CD14-positive monocyte (primary cell): ENCODE measurements at regions not wholly inside any gene's neighbourhood (a gene's known extent, or its start where the extent isn't known, plus 50 kb on each side); places are given as distances from the start of the nearest gene placed in this dataset.

ENCODE experiments used
- DNase-seq, 3 donors: peaks; one replicate each; pipeline ENCODE4 v3.0.0-alpha.2; 2011 to 2022
- H2AFZ ChIP-seq: 2 replicates; pipeline ENCODE4 v1.6.0; 2012; ENCODE audit warnings: mild to moderate bottlenecking, low read depth, low read length, inconsistent platforms; ENCODE audit not compliant: insufficient read depth, poor library complexity, severe bottlenecking
- H3K27ac ChIP-seq, 2 donors: 1 replicate in 1 of 2; 2 replicates in 1 of 2; pipeline ENCODE4 v1.5.1; 2012 to 2013; ENCODE audit warnings: low read length in 2 of 2, control low read depth in 1 of 2, inconsistent platforms in 1 of 2, low read depth in 1 of 2, mild to moderate bottlenecking in 1 of 2
- H3K27me3 ChIP-seq, 2 donors: one replicate each; pipeline versions ENCODE4 v1.6.0 to v1.6.1; 2011 to 2013; ENCODE audit warnings: low read length in 2 of 2; ENCODE audit not compliant: control insufficient read depth in 2 of 2, insufficient read depth in 2 of 2
- H3K36me3 ChIP-seq, 2 donors: replicated peaks in 1 of 2; 1 replicate in 1 of 2; 2 replicates in 1 of 2; pipeline versions ENCODE4 v1.5.1 to v1.6.1; 2012 to 2013; ENCODE audit warnings: low read length in 2 of 2, control low read depth in 1 of 2, inconsistent platforms in 1 of 2, mild to moderate bottlenecking in 1 of 2; ENCODE audit not compliant: insufficient read depth in 2 of 2, control insufficient read depth in 1 of 2
- H3K4me1 ChIP-seq, 2 donors: 1 replicate in 1 of 2; 2 replicates in 1 of 2; pipeline versions ENCODE4 v1.5.1 to v1.6.1; 2012 to 2013; ENCODE audit warnings: low read length in 2 of 2, control low read depth in 1 of 2, inconsistent platforms in 1 of 2, mild to moderate bottlenecking in 1 of 2, moderate library complexity in 1 of 2; ENCODE audit not compliant: insufficient read depth in 2 of 2, control insufficient read depth in 1 of 2
- H3K4me2 ChIP-seq: replicated peaks from 2 replicates; pipeline ENCODE3; 2012; ENCODE audit warnings: low read length, moderate library complexity, mild to moderate bottlenecking; ENCODE audit not compliant: poor library complexity, severe bottlenecking; ENCODE audit errors: extremely low read depth
- H3K4me3 ChIP-seq, 3 experiments: fragments of 200-600 bp in 1 of 3; sonication (generic) in 1 of 3; replicated peaks in 1 of 3; 1 replicate in 2 of 3; 2 replicates in 1 of 3; pipeline ENCODE4 v1.5.1; 2011 to 2013; ENCODE audit warnings: low read length in 3 of 3, mild to moderate bottlenecking in 3 of 3, control low read depth in 2 of 3, low read depth in 2 of 3, inconsistent platforms in 1 of 3, moderate library complexity in 1 of 3
- H3K79me2 ChIP-seq: 2 replicates; pipeline ENCODE4 v1.6.0; 2012; ENCODE audit warnings: mild to moderate bottlenecking, control low read depth, inconsistent platforms, low read length, moderate library complexity; ENCODE audit not compliant: insufficient read depth
- H3K9ac ChIP-seq: 2 replicates; pipeline ENCODE4 v1.6.0; 2017; ENCODE audit warnings: low read length, mild to moderate bottlenecking; ENCODE audit not compliant: insufficient read depth, poor library complexity, severe bottlenecking
- H3K9me3 ChIP-seq, 2 donors: replicated peaks in 1 of 2; 1 replicate in 1 of 2; 2 replicates in 1 of 2; pipeline versions ENCODE4 v1.5.1 to v1.6.1; 2012 to 2013; ENCODE audit warnings: low read length in 2 of 2, control low read depth in 1 of 2; ENCODE audit not compliant: control insufficient read depth in 1 of 2, insufficient read depth in 1 of 2
- H4K20me1 ChIP-seq: 2 replicates; pipeline ENCODE4 v1.6.0; 2012; ENCODE audit warnings: mild to moderate bottlenecking, low read length, control low read depth, moderate library complexity; ENCODE audit not compliant: insufficient read depth
- H3K27ac Mint-ChIP-seq, 7 donors: one replicate each; pipeline ENCODE4 v1.8.0; 2020; ENCODE audit warnings: mild to moderate bottlenecking in 7 of 7, mixed read lengths in 7 of 7, moderate library complexity in 6 of 7, inconsistent platforms in 2 of 7
- H3K27me3 Mint-ChIP-seq, 3 donors: one replicate each; pipeline ENCODE4 v1.8.0; 2021 to 2022; ENCODE audit warnings: low read depth in 3 of 3, mild to moderate bottlenecking in 3 of 3, mixed read lengths in 3 of 3, moderate library complexity in 3 of 3, inconsistent platforms in 1 of 3
- H3K36me3 Mint-ChIP-seq, 2 donors: one replicate each; pipeline ENCODE4 v1.8.0; 2020; ENCODE audit warnings: mixed read lengths in 2 of 2, inconsistent platforms in 1 of 2, mild to moderate bottlenecking in 1 of 2
- H3K4me1 Mint-ChIP-seq: one replicate; pipeline ENCODE4 v1.8.0; 2020; ENCODE audit warnings: mild to moderate bottlenecking, mixed read lengths
- H3K4me3 Mint-ChIP-seq, 2 donors: one replicate each; pipeline ENCODE4 v1.8.0; 2020; ENCODE audit warnings: mild to moderate bottlenecking in 2 of 2, mixed read lengths in 2 of 2, moderate library complexity in 1 of 2
- H3K9me3 Mint-ChIP-seq, 7 donors: one replicate each; pipeline ENCODE4 v1.8.0; 2020 to 2022; ENCODE audit warnings: mixed read lengths in 7 of 7, mild to moderate bottlenecking in 6 of 7, moderate library complexity in 6 of 7, inconsistent platforms in 2 of 7
- WGBS: methylation state at CpG from one replicate; pipeline ENCODE4 v1.1.5; 2013; ENCODE audit warnings: missing lambda C conversion rate; ENCODE audit not compliant: insufficient coverage; 5-methylcytosine and 5-hydroxymethylcytosine counted together
- intact Hi-C, 2 donors: fragments of 100-400 bp; cut with micrococcal nuclease; formaldehyde crosslinking; loops; one replicate each; pipeline versions ENCODE4 v1.15.0 to v1.15.1; 2023
- TF ChIP-seq, protein P1 (sequence below): fragments of 200-600 bp; IDR thresholded peaks from one replicate; pipeline ENCODE4 v1.8.0; 2022; ENCODE audit warnings: antibody characterized with exemption, mild to moderate bottlenecking

DNA sequence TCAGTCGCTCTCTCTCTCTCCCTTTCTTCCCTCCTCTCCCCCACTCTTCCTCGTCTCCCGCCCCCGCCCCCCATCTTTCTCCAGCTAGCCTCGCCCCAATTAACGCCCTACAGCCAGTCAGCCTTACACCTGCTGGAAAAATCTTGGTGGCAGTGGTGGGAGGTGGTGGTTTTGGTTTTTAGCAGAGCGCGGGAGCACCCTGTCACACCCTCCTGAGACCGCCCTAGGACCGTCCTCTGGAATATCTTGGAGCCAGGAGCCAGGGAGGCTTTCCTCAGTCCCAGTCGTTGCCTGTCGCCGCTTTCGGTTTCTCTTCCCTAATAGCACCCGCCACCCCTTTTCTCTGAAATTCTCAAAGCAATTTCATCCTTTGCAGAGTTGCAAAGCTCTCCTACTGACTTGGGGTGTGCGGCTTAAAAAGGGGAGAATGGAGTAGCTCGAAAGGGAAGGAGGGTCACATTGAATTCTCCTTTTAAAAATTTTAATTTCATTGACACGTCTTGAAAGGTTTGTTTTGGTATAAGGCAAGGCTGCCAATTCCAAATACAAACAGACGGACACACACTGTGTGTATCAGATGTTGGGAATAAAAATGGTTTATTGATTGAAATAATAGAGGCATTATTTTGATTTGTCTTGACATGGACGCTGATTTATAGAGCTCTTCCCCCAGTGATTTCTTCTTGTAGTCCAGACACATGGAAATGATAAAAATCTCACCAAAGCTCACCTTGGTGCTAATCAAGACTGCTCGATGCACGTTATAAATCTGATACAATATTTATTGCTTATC, 301.3 kb downstream of the PARP8 start:
- Histone ChIP-seq H3K36me3 (no peaks in the 10 kb centered on the region), H3K27ac (no peak overlapping the region), H3K9me3 (peaks cover 0 to 26% of the 10 kb centered on the region in 2 donors), H4K20me1 (no peaks in the 10 kb centered on the region), H3K27me3 (peaks cover 85 to 92% of the 10 kb centered on the region in 2 donors), H3K79me2 (no peaks in the 10 kb centered on the region), H3K9ac (no peak overlapping the region), H3K4me2 (peak overlapping the region; percentile 73), H3K4me1 (peaks cover 45 to 52% of the 10 kb centered on the region in 2 donors), H2AFZ (peak overlapping the region; percentile 49), H3K4me3 (peak overlapping the region; percentile 28 to 76 (median 44))
- Mint-ChIP-seq H3K9me3 (peaks cover 0 to 48% (median 28%) of the 10 kb centered on the region in 7 donors), H3K27me3 (peaks cover 89 to 96% (median 91%) of the 10 kb centered on the region in 3 donors), H3K4me1 (peaks cover 55% of the 10 kb centered on the region), H3K4me3 (peak overlapping the region; percentile 84 to 97), H3K36me3 (peaks cover 6 to 17% of the 10 kb centered on the region in 2 donors), H3K27ac (peak overlapping the region in 2 of 7 donors; percentile 12 to 58)
- 4% methylated on average over 5 of the region's 22 CpGs for WGBS
- intact Hi-C loops = loop anchor here in 1 of 2 donors (5.0 kb wide), 1 partner anchor 1690 kb away; no protein-coding TSS in a partner anchor
- TF ChIP-seq, protein P1, sequence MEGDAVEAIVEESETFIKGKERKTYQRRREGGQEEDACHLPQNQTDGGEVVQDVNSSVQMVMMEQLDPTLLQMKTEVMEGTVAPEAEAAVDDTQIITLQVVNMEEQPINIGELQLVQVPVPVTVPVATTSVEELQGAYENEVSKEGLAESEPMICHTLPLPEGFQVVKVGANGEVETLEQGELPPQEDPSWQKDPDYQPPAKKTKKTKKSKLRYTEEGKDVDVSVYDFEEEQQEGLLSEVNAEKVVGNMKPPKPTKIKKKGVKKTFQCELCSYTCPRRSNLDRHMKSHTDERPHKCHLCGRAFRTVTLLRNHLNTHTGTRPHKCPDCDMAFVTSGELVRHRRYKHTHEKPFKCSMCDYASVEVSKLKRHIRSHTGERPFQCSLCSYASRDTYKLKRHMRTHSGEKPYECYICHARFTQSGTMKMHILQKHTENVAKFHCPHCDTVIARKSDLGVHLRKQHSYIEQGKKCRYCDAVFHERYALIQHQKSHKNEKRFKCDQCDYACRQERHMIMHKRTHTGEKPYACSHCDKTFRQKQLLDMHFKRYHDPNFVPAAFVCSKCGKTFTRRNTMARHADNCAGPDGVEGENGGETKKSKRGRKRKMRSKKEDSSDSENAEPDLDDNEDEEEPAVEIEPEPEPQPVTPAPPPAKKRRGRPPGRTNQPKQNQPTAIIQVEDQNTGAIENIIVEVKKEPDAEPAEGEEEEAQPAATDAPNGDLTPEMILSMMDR = no peak
- DNase-seq = peak; percentile 7 to 20 (median 19)

GRCh38 chr5:50968356-50969149, 302.1 kb downstream of the PARP8 start:
- no peak for DNase-seq
- H3K9me3 Mint-ChIP-seq = peaks cover 0 to 45% (median 25%) of the 10 kb centered on the region in 7 donors
- H3K36me3 Mint-ChIP-seq = peaks cover 6 to 14% of the 10 kb centered on the region in 2 donors
- H3K27ac ChIP-seq = no peak overlapping the region
- peaks cover 0 to 26% of the 10 kb centered on the region in 2 donors for H3K9me3 ChIP-seq
- H3K4me1 ChIP-seq = peaks cover 38 to 44% of the 10 kb centered on the region in 2 donors
- no peak overlapping the region for H3K27ac Mint-ChIP-seq
- no peak overlapping the region for H3K9ac ChIP-seq
- H2AFZ ChIP-seq = peak overlapping the region; percentile 11
- peaks cover 77 to 92% of the 10 kb centered on the region in 2 donors for H3K27me3 ChIP-seq
- H3K4me2 ChIP-seq = peak overlapping the region; percentile 73
- H3K79me2 ChIP-seq = no peaks in the 10 kb centered on the region
- H3K27me3 Mint-ChIP-seq = peaks cover 82 to 93% (median 84%) of the 10 kb centered on the region in 3 donors
- H3K4me1 Mint-ChIP-seq = peaks cover 47% of the 10 kb centered on the region
- no peaks in the 10 kb centered on the region for H3K36me3 ChIP-seq
- peak overlapping the region; percentile 68 to 97 for H3K4me3 Mint-ChIP-seq
- TF ChIP-seq, protein P1 = no peak
- H3K4me3 ChIP-seq = peak overlapping the region in 1 of 3 experiments; percentile 76
- intact Hi-C loops = loop anchor here in 1 of 2 donors (5.0 kb wide), 1 partner anchor 1689 kb away; no protein-coding TSS in a partner anchor
- H4K20me1 ChIP-seq = no peaks in the 10 kb centered on the region
- 9% methylated on average over 10 of the region's 23 CpGs for WGBS
